Bronchial epithelial cell (primary cell): ENCODE measurements at regions not wholly inside any gene's neighbourhood (a gene's known extent, or its start where the extent isn't known, plus 50 kb on each side); places are given as distances from the start of the nearest gene placed in this dataset.

ENCODE experiments used
- DNase-seq: peaks from one replicate; pipeline ENCODE4 v3.0.0-alpha.2; 2010; ENCODE audit warnings: low read depth
- FAIRE-seq: peaks from 2 replicates; lab custom pipeline; 2011; peaks lifted over from hg19 to GRCh38; lab: Jason Lieb, UNC
- H3K27me3 ChIP-seq: 2 replicates; pipeline ENCODE4 v1.5.1; 2011; ENCODE audit warnings: low read length; ENCODE audit not compliant: control insufficient read depth, insufficient read depth
- H3K36me3 ChIP-seq: 2 replicates; pipeline ENCODE4 v1.5.1; 2011; ENCODE audit warnings: low read length; ENCODE audit not compliant: control insufficient read depth, insufficient read depth
- H3K4me3 ChIP-seq: 2 replicates; pipeline ENCODE4 v1.5.1; 2011; ENCODE audit warnings: mild to moderate bottlenecking, low read depth, low read length, control low read depth
- CTCF ChIP-seq: IDR thresholded peaks from 2 replicates; pipeline ENCODE4 v1.5.1; 2011; ENCODE audit warnings: mild to moderate bottlenecking, moderate library complexity, low read length, control low read depth, inconsistent platforms; ENCODE audit not compliant: insufficient read depth, severe bottlenecking

DNA sequence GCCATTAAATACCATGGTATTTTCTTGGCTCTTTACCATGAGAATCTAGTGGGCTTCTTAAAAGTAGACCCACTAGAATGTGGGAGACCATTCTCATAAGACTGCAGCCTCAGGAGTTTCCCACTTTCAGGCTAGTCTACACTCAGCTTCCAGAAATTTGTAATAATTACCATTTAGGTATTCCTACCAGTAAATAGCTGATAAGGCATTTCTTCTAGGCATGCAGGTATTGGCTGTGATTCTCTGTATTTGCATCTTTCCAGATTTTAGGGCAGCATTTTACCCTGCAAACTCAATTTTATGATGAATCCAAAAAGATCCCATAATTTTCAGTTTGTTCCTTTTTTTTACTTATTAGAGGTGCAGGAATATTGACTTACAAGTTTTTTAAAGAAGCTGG is 496.6 kb downstream of the TRAM1L1 start:
- DNase-seq, result no peak
- FAIRE-seq, result no peak
- no peak for TF ChIP-seq CTCF

DNA sequence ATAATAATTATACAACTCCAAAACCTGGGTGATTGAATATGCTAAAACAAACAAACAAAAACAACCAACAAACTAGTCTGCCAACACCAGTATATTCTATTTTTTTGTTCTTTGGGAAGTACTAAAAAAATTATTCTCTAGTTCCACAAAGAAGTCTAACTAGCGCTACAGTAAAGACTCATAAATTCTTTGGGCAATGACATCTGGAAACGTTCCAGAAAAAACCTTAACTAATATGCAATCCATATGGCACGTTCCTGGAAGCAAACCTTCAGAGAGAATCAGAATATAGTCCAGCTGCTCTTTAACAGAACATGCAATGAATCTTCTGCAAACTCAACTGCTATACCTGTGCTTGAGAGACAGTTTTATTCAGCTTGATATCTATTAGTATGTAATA is 500.1 kb downstream of the TRAM1L1 start:
- no peak for TF ChIP-seq CTCF
- Histone ChIP-seq H3K36me3 (no peaks in the 10 kb centered on the region), H3K27me3 (no peaks in the 10 kb centered on the region), H3K4me3 (no peak overlapping the region)
- no peak for DNase-seq
- no peak for FAIRE-seq

More for the DNA sequence above, 496.6 kb downstream of the TRAM1L1 start:
- no peak overlapping the region for H3K4me3 ChIP-seq
- H3K27me3 ChIP-seq, result no peaks in the 10 kb centered on the region
- no peaks in the 10 kb centered on the region for H3K36me3 ChIP-seq

DNA sequence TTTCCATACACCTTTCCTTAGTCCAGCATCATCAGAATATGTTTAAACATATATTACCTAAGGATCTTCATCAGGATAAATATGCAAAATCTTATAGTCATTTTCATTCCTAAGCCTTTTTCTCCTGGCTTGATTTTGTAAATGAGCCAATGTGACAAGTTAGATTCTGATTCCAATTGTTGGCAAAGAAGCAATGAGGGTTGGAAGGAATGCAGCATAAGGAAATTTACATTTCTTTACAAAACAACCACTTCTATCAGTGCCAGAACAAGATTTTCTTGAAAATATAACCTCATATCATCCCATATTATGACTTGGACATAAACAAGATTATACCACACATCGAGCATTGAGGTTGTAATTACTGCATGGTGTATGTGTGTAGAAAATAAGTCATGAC is 508.1 kb downstream of the TRAM1L1 start:
- TF ChIP-seq CTCF, result no peak
- Histone ChIP-seq H3K36me3 (no peaks in the 10 kb centered on the region), H3K27me3 (no peaks in the 10 kb centered on the region), H3K4me3 (no peak overlapping the region)
- FAIRE-seq (no peak), DNase-seq (no peak)

DNA sequence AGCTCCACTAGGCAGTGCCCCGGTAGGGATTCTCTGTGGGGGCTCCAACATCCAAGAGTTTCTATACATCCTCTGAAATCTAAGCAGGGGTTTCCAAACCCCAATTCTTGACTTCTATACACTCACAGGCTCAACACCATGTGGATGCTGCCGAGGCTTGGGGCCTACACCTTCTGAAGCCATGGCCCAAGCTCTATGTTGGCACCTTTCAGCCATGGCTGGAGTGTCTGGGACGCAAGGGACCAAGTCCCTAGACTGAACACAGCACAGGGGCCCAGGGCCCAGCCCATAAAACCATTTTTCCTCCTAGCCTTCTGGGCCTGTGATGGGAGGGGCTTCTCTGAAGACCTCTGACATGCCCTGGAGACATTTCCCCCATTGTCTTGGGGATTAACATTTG is 511.8 kb downstream of the TRAM1L1 start:
- H3K4me3 ChIP-seq, result no peak overlapping the region
- no peaks in the 10 kb centered on the region for H3K36me3 ChIP-seq
- no peaks in the 10 kb centered on the region for H3K27me3 ChIP-seq
- no peak for DNase-seq
- FAIRE-seq, result no peak
- TF ChIP-seq CTCF, result no peak

DNA sequence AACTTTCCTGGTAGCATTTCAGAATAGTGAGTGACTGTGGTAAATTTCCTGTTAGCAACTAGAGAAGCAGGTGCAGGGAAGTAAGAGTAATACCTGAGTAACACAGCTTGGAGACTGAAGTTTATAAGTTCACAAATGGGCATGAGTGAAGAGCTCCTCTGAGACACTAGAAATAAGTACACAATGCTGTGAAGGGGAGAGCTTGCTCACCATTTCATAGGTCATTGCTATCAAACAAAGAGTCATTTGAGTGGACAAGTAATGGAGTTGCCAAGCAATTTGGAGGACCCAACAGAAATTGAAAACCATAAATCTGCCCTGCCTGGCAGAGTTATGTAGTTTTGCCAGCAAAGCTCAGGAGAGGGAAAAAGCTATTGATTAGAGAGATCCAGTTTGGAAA is 523.6 kb downstream of the TRAM1L1 start:
- TF ChIP-seq CTCF, result no peak
- H3K36me3 ChIP-seq, result no peaks in the 10 kb centered on the region
- H3K27me3 ChIP-seq, result no peaks in the 10 kb centered on the region
- FAIRE-seq (no peak), DNase-seq (no peak)
- no peak overlapping the region for H3K4me3 ChIP-seq

- DNase-seq, result no peak
Observed at GRCh38 chr4:116551806-116552205, 533.6 kb downstream of the TRAM1L1 start.

More at GRCh38 chr4:116551806-116552205, 533.6 kb downstream of the TRAM1L1 start:
- Histone ChIP-seq H3K4me3 (no peak overlapping the region), H3K27me3 (no peaks in the 10 kb centered on the region), H3K36me3 (no peaks in the 10 kb centered on the region)
- no peak for TF ChIP-seq CTCF
- no peak for FAIRE-seq
